ENCODE measurements at regions not wholly inside any gene's neighbourhood (a gene's known extent, or its start where the extent isn't known, plus 50 kb on each side); places are given as distances from the start of the nearest gene placed in this dataset.

- no peak for DNase-seq (ENCODE audit: low read depth)
Measured at GRCh38 chr6:19976411-19977129, 139.4 kb downstream of the ID4 start.

GRCh38 chr6:19979059-19979458 is 141.9 kb downstream of the ID4 start:
- no peak for DNase-seq (ENCODE audit: low read depth)

- DNase-seq (ENCODE audit: low read depth), result no peak
Measured at GRCh38 chr6:19979986-19980385, 142.8 kb downstream of the ID4 start.

GRCh38 chr6:19983374-19983773 is 146.2 kb downstream of the ID4 start:
- no peak for DNase-seq (ENCODE audit: low read depth)

GRCh38 chr6:19986691-19987438 is 149.7 kb downstream of the ID4 start:
- no peak for DNase-seq (ENCODE audit: low read depth)

- no peak for DNase-seq (ENCODE audit: low read depth)
Measured at GRCh38 chr6:19988555-19988954, 151.4 kb downstream of the ID4 start.

GRCh38 chr6:19991176-19991575 is 154.0 kb downstream of the ID4 start:
- DNase-seq (ENCODE audit: low read depth), result no peak

- no peak for DNase-seq (ENCODE audit: low read depth)
Measured at GRCh38 chr6:19994909-19995308, 157.7 kb downstream of the ID4 start.

GRCh38 chr6:19995575-19996257 is 158.5 kb downstream of the ID4 start:
- no peak for DNase-seq (ENCODE audit: low read depth)

- no peak for DNase-seq (ENCODE audit: low read depth)
Measured at GRCh38 chr6:19997104-19997503, 159.9 kb downstream of the ID4 start.

GRCh38 chr6:19998541-19998940 is 161.4 kb downstream of the ID4 start:
- DNase-seq (ENCODE audit: low read depth), result no peak

GRCh38 chr6:19999319-20000191 is 162.4 kb downstream of the ID4 start:
- DNase-seq (ENCODE audit: low read depth), result peak; percentile 95

GRCh38 chr6:20001286-20001685 is 164.1 kb downstream of the ID4 start:
- no peak for DNase-seq (ENCODE audit: low read depth)

- DNase-seq (ENCODE audit: low read depth), result no peak
Measured at GRCh38 chr6:20006037-20006436, 168.9 kb downstream of the ID4 start.

- DNase-seq (ENCODE audit: low read depth), result no peak
Measured at GRCh38 chr6:20008131-20008530, 171.0 kb downstream of the ID4 start.

GRCh38 chr6:20013066-20013861 is 176.1 kb downstream of the ID4 start:
- no peak for DNase-seq (ENCODE audit: low read depth)

- DNase-seq (ENCODE audit: low read depth), result no peak
Measured at GRCh38 chr6:20014508-20014907, 177.3 kb downstream of the ID4 start.

GRCh38 chr6:20020526-20020925 is 183.4 kb downstream of the ID4 start:
- DNase-seq (ENCODE audit: low read depth), result no peak

GRCh38 chr6:20021795-20022194 is 184.6 kb downstream of the ID4 start:
- DNase-seq (ENCODE audit: low read depth), result no peak

- DNase-seq (ENCODE audit: low read depth), result peak; percentile 2
Measured at GRCh38 chr6:20023549-20024315, 186.6 kb downstream of the ID4 start.

All from HT1080 (cell line).